ENCODE measurements at regions not wholly inside any gene's neighbourhood (a gene's known extent, or its start where the extent isn't known, plus 50 kb on each side); places are given as distances from the start of the nearest gene placed in this dataset.

DNA sequence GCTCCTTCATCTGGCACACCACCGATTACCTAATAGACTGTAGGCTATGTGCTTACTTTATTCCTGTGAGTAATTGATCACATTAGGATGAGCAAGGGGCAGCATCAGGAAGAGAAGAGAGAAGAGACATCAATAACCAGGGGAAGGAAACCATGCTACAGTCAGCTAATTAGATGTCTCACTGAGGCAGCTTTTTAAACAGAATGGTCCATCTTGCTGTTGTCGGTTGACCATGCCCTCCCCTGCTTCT, 278.4 kb downstream of the RPLP1 start:
- Histone ChIP-seq H3K36me3 (no peaks in the 10 kb centered on the region), H3K4me3 (no peak overlapping the region), H3K27me3 (peaks cover 0 to 32% (median 9%) of the 10 kb centered on the region in 7 donors), H3K4me1 (peaks cover 0 to 29% (median 0%) of the 10 kb centered on the region in 9 donors), H3K9me3 (no peaks in the 10 kb centered on the region), H3K27ac (no peak overlapping the region)
- intact Hi-C loops (cut with DNase I): loop anchor here in 8 of 10 donors (5.0 to 10.0 kb wide), 6 partner anchors 624 to 756 kb away; no protein-coding TSS in a partner anchor
- TF ChIP-seq, protein P1, sequence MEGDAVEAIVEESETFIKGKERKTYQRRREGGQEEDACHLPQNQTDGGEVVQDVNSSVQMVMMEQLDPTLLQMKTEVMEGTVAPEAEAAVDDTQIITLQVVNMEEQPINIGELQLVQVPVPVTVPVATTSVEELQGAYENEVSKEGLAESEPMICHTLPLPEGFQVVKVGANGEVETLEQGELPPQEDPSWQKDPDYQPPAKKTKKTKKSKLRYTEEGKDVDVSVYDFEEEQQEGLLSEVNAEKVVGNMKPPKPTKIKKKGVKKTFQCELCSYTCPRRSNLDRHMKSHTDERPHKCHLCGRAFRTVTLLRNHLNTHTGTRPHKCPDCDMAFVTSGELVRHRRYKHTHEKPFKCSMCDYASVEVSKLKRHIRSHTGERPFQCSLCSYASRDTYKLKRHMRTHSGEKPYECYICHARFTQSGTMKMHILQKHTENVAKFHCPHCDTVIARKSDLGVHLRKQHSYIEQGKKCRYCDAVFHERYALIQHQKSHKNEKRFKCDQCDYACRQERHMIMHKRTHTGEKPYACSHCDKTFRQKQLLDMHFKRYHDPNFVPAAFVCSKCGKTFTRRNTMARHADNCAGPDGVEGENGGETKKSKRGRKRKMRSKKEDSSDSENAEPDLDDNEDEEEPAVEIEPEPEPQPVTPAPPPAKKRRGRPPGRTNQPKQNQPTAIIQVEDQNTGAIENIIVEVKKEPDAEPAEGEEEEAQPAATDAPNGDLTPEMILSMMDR (IDR thresholded peaks at IDR 0.05): no peak
- DNase-seq (no peak), ATAC-seq (no peak)
- WGBS, 2 donors: 83 to 84% methylated on average over 2 of the region's 2 CpGs

DNA sequence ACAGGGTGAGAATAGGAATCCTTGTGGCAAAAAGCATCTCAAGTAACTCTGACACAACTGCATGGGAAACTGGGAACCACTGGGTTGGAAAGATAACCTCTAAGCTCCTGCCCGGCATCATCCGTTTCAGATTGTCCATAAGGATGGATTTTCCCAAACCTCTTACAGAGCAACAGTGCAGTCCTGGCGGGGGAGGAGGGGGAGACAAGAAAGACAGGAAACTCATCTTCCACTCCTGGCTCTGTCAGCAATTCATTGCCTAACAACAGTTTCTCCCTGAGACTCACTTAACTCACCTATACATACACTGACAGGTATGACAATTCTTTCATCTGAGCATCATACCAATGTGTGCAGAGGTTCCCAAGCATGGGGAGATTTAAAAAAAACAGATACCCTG, 279.0 kb downstream of the RPLP1 start:
- Histone ChIP-seq H3K27ac (no peak overlapping the region), H3K9me3 (no peaks in the 10 kb centered on the region), H3K4me3 (no peak overlapping the region), H3K36me3 (no peaks in the 10 kb centered on the region), H3K27me3 (peaks cover 0 to 31% (median 9%) of the 10 kb centered on the region in 7 donors), H3K4me1 (peaks cover 0 to 24% (median 0%) of the 10 kb centered on the region in 9 donors)
- TF ChIP-seq, protein P1 (IDR thresholded peaks at IDR 0.05): no peak
- ATAC-seq (no peak), DNase-seq (no peak)
- intact Hi-C loops (cut with DNase I): loop anchor here in 8 of 10 donors (5.0 to 10.0 kb wide), 6 partner anchors 623 to 756 kb away; no protein-coding TSS in a partner anchor
- WGBS, 2 donors: 78 to 83% methylated on average over 3 of the region's 3 CpGs

DNA sequence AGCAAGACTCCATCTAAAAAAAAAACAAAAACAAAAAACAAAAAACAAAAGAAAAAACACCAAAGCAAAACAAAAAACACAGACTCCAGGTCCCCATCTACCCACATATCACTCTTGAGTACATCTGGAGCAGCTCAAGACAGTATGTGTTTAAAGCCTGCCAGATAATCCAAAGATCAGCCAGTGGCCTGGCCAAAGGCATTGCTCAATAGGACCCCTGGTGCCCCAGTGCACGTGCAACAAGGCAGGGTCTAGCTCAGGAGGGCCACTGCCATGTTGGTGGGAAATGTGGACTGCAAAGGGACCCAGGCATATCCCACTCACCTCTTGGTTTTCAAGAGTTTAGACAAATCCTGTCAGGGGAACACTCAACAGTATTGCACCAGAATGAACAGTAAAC, 279.5 kb downstream of the RPLP1 start:
- DNase-seq (no peak), ATAC-seq (no peak)
- intact Hi-C loops (cut with DNase I): loop anchor here in 8 of 10 donors (5.0 to 10.0 kb wide), 6 partner anchors 623 to 755 kb away; no protein-coding TSS in a partner anchor
- peaks cover 0 to under 1% (median 0%) of the 10 kb centered on the region in 11 donors for H3K9me3 ChIP-seq
- H3K4me3 ChIP-seq: no peak overlapping the region
- H3K4me1 ChIP-seq: peaks cover 0 to 19% (median 0%) of the 10 kb centered on the region in 9 donors
- H3K27ac ChIP-seq: no peak overlapping the region
- H3K36me3 ChIP-seq: no peaks in the 10 kb centered on the region
- TF ChIP-seq, protein P1 (IDR thresholded peaks at IDR 0.05): no peak
- whole genome bisulfite sequencing, 2 donors: 53 to 55% methylated on average over 1 of the region's 1 CpG
- H3K27me3 ChIP-seq: peaks cover 0 to 26% (median 9%) of the 10 kb centered on the region in 7 donors

DNA sequence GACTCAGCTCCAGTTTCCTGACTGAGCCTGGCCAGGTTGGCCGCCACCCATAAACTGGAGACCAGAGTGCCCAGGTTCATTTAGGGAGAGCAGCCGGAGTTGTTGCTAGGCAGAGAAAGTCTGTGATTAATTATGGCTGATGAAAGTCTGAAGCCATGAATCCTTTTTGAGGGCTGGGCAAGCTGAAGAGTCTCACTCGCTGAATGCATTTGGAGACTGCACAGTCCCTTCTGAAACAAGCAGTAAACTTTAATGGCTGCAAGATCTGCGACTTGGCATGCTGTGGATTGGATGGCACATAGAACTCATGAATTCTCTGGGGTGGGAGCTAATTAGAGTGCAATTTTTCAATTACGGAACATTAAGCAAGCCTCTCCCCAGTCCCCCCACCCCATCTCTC, 282.1 kb downstream of the RPLP1 start:
- intact Hi-C loops (cut with DNase I): loop anchor here in 8 of 10 donors (5.0 to 10.0 kb wide), 6 partner anchors 620 to 753 kb away; no protein-coding TSS in a partner anchor
- TF ChIP-seq, protein P1 (IDR thresholded peaks at IDR 0.05): no peak
- H3K36me3 ChIP-seq: no peaks in the 10 kb centered on the region
- peaks cover 0 to 9% (median 0%) of the 10 kb centered on the region in 9 donors for H3K4me1 ChIP-seq
- peaks cover 0 to 30% (median 10%) of the 10 kb centered on the region in 7 donors for H3K27me3 ChIP-seq
- no peak for DNase-seq
- H3K9me3 ChIP-seq: peaks cover 0 to 8% (median 0%) of the 10 kb centered on the region in 11 donors
- H3K4me3 ChIP-seq: no peak overlapping the region
- no peak for ATAC-seq
- H3K27ac ChIP-seq: no peak overlapping the region
- WGBS, 2 donors: 76 to 85% methylated on average over 5 of the region's 5 CpGs

Measured in heart right ventricle (tissue), 16 donors.